Coronary artery (tissue), 2 donors: ENCODE measurements at regions not wholly inside any gene's neighbourhood (a gene's known extent, or its start where the extent isn't known, plus 50 kb on each side); places are given as distances from the start of the nearest gene placed in this dataset.

ENCODE experiments used
- DNase-seq: peaks from one replicate; pipeline ENCODE4 v3.0.0-alpha.2; 2017; ENCODE audit warnings: low spot score
- H3K27ac ChIP-seq, 2 donors: fragments of 200-600 bp; sonication (generic); one replicate each; pipeline ENCODE4 v1.5.1; 2016 to 2019
- H3K4me3 ChIP-seq: fragments of 200-600 bp; sonication (generic); 2 replicates; pipeline ENCODE4 v1.5.1; 2016; ENCODE audit warnings: mild to moderate bottlenecking, moderate library complexity
- TF ChIP-seq, protein P1 (sequence below): fragments of 200-600 bp; sonication (generic); IDR thresholded peaks from one replicate; pipeline ENCODE4 v1.5.1; 2019; ENCODE audit warnings: antibody characterized with exemption

DNA sequence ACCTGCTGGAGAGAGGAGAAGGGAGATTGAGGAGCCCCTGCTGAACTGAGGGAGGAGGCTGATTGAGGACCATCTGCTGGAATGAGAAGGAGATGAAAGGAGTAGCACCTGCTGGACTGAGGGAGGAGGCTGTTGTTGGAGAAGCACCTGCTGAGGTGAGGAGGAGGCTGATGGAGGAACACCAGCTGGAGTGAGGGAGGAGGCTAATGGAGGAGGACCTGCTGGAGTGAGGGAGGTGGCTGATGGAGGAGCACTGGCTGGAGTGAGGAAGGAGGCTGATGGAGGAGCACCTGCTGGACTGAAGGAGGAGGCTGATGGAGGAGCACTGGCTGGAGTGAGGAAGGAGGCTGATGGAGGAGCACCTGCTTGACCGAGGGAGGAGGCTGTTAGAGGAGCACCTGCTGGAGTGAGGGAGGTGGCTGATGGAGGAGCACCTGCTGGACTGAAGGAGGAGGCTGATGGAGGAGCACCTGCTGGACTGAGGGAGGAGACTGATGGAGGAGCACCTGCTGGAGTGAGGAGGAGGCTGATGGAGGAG lies 409.2 kb upstream of the MYT1L start:
- TF ChIP-seq, protein P1, sequence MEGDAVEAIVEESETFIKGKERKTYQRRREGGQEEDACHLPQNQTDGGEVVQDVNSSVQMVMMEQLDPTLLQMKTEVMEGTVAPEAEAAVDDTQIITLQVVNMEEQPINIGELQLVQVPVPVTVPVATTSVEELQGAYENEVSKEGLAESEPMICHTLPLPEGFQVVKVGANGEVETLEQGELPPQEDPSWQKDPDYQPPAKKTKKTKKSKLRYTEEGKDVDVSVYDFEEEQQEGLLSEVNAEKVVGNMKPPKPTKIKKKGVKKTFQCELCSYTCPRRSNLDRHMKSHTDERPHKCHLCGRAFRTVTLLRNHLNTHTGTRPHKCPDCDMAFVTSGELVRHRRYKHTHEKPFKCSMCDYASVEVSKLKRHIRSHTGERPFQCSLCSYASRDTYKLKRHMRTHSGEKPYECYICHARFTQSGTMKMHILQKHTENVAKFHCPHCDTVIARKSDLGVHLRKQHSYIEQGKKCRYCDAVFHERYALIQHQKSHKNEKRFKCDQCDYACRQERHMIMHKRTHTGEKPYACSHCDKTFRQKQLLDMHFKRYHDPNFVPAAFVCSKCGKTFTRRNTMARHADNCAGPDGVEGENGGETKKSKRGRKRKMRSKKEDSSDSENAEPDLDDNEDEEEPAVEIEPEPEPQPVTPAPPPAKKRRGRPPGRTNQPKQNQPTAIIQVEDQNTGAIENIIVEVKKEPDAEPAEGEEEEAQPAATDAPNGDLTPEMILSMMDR = no peak
- DNase-seq = no peak
- Histone ChIP-seq H3K4me3 (no peak overlapping the region), H3K27ac (no peak overlapping the region)

DNA sequence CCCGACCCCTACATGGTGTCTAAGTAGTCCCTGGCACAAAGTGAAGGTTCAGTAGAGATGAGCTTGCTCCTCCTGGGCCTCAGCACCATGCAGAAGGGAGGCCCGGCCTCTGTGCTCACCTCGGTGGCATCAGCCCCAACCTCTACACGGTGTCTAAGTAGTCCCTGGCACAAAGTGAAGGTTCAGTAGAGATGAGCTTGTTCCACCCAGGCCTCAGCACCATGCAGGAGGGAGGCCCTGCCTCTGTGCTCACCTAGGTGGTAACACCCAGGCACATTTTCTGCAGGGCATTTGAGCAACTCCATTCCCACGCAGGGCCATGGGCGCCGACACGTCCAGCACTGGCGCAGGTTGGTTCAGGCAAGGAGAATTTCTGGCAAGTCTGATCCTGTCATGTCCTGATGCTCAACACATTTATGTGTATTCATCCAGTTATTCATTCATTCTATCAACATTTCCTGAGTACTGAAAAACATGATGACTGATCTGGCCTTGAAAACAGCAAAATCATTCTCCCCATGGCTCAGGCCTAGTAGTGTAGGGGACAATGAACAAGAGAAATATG lies 408.2 kb upstream of the MYT1L start:
- TF ChIP-seq, protein P1 = no peak
- no peak for DNase-seq
- Histone ChIP-seq H3K27ac (no peak overlapping the region), H3K4me3 (no peak overlapping the region)

DNA sequence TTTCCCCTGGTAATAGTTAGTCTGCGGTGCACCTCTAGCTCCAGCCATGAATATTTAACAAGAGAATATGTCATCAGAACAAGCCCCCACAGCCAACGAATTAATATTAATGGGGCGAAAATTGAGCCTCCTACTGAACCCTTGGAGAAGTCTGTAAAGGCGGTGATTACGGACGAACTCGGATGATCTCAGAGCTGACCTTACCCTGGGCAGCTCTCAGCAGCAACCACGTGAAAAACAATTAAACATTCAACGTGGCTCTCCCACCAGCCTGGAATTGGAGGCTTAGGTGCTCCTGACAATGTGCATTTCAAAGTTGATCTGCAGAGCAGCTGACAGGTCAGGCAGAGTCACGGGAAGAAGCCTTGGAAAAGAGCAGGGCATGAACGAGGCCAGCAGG lies 407.6 kb upstream of the MYT1L start:
- no peak for DNase-seq
- TF ChIP-seq, protein P1 = no peak
- H3K27ac ChIP-seq = no peak overlapping the region
- H3K4me3 ChIP-seq = no peak overlapping the region

DNA sequence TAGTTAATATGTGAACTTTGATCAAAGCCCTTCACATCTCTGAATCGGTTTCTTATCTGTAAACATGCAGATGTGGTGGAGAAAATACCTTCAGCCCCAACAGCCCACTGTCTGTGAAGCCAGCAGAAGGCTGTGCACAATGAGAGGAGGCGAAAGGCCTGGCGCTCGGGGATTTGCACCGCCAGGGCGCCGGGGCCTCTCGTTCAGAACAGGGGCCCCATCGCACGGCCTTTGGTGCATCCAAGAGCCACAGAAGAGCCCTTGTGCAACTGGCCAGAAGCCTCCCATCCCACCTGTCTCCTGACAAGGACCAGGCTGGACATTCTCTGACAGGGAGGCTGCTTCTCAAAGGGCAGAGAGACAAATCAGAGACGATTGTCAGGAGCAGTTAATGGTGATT lies 407.2 kb upstream of the MYT1L start:
- no peak for DNase-seq
- TF ChIP-seq, protein P1 = no peak
- Histone ChIP-seq H3K27ac (no peak overlapping the region), H3K4me3 (no peak overlapping the region)

DNA sequence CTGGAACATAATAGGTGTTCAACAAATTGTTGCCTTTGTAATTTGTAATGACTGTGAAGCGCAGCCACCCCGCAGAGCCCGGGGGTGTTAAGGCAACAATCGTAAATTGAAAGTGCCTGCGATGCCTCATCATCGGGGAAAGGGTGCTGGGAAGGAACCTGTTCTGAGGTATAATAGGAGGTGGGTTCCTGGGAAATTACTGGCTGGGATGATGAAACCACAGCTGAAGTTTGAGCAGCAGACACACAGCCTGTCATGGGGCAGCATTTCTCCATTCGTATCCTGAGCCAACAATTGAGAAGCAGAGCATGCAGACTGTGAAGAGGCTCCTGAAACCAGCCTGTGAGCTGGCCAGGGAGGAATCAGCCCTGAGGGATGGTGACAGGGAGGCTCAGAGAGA lies 404.0 kb upstream of the MYT1L start:
- Histone ChIP-seq H3K27ac (no peak overlapping the region), H3K4me3 (no peak overlapping the region)
- TF ChIP-seq, protein P1 = no peak
- DNase-seq = no peak

DNA sequence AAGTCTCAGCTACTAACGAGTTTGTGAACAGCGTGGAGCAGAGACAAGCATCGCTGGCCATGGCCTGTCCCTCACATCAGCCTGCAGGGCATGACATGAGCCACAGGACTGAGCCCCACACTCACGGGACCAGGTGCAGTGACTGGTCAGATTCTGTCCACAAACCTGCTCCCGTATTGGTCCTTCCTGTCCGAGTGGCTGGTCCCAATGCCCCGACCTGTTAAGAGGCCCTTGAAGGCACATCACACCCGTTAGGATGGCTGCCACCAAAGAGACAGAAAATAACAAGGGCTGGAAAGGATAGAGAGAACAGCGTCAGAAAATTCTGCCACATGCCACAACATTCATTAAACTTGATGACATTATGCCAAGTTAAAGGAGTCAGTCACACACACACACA lies 403.2 kb upstream of the MYT1L start:
- no peak overlapping the region for H3K4me3 ChIP-seq
- TF ChIP-seq, protein P1 = no peak
- DNase-seq = no peak
- H3K27ac ChIP-seq = no peak overlapping the region

DNA sequence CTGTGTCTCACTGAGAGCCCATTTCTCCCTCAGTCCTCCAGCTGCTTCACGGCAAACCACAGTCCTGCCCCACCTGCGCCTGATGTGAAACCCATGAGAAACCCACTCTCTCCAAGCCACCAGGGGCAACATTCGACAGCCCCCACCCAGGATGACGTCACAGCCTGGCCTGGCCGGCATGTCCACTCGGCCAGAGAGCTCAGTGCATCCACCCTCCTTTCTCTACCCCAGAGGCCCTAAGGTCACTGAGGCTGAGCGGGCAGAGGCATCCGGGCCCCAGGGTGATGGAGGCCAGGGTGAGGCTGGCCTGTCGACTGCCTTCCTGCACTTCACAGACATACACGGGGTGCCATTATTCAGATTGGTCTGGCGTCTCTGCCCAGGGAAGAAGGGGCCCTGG lies 402.7 kb upstream of the MYT1L start:
- H3K27ac ChIP-seq = no peak overlapping the region
- H3K4me3 ChIP-seq = no peak overlapping the region
- no peak for DNase-seq
- TF ChIP-seq, protein P1 = no peak
